Upper lobe of right lung (tissue), 1 donor: ENCODE measurements at regions not wholly inside any gene's neighbourhood (a gene's known extent, or its start where the extent isn't known, plus 50 kb on each side); places are given as distances from the start of the nearest gene placed in this dataset.

Experiments used
- ATAC-seq: fragments of 200-7000 bp; cut with Tn5 transposase; one replicate; pipeline ENCODE4 v1.9.1; 2020; ENCODE audit warnings: mild to moderate bottlenecking, moderate library complexity
- DNase-seq: peaks from one replicate; pipeline ENCODE4 v3.0.0-alpha.2; 2020
- H3K27ac ChIP-seq: fragments of 200-600 bp; one replicate; pipeline ENCODE4 v1.8.0; 2022
- H3K27me3 ChIP-seq: fragments of 200-600 bp; one replicate; pipeline ENCODE4 v1.8.0; 2022; ENCODE audit warnings: mild to moderate bottlenecking
- H3K36me3 ChIP-seq: fragments of 200-600 bp; one replicate; pipeline ENCODE4 v1.8.0; 2022
- H3K4me1 ChIP-seq: fragments of 200-600 bp; one replicate; pipeline ENCODE4 v1.8.0; 2022
- H3K4me3 ChIP-seq: fragments of 200-600 bp; one replicate; pipeline ENCODE4 v1.8.0; 2022; ENCODE audit warnings: mild to moderate bottlenecking
- H3K9me3 ChIP-seq: fragments of 200-600 bp; one replicate; pipeline ENCODE4 v1.8.0; 2022
- intact Hi-C: fragments of 100-400 bp; cut with DNase I; formaldehyde crosslinking; loops from one replicate; pipeline ENCODE4 v1.11.0; 2022
- TF ChIP-seq, protein P1 (sequence below): fragments of 200-600 bp; IDR thresholded peaks from one replicate; pipeline ENCODE4 v1.8.0; 2022; ENCODE audit warnings: antibody characterized with exemption
- donor health status: DM: no; HTN: yes; CAD: no; lungs with severe emphysema.

DNA sequence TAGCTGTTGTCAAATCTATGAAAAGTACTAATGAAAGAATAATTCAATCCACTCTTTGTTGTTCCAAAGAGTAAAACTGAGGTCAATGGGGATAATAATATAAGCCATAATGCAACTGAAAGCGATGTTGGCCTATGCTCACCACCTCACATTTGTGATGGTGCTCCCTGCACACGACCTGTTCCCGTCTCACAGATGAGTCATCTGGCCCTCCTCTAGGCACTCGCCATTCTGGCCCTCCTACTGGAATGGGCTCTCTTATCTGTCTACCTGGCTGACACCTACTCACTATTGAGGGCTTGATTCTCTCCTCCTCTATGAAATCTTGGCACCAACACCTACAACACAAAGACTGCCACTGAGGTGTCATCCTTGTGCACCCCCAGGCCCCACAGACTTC, 585.9 kb upstream of the ID2 start:
- Histone ChIP-seq H3K27ac (no peak overlapping the region), H3K4me1 (no peaks in the 10 kb centered on the region), H3K36me3 (no peaks in the 10 kb centered on the region), H3K9me3 (no peaks in the 10 kb centered on the region), H3K4me3 (no peak overlapping the region), H3K27me3 (no peaks in the 10 kb centered on the region)
- DNase-seq (no peak), ATAC-seq (no peak)
- intact Hi-C loops, result no loop called here
- TF ChIP-seq, protein P1, sequence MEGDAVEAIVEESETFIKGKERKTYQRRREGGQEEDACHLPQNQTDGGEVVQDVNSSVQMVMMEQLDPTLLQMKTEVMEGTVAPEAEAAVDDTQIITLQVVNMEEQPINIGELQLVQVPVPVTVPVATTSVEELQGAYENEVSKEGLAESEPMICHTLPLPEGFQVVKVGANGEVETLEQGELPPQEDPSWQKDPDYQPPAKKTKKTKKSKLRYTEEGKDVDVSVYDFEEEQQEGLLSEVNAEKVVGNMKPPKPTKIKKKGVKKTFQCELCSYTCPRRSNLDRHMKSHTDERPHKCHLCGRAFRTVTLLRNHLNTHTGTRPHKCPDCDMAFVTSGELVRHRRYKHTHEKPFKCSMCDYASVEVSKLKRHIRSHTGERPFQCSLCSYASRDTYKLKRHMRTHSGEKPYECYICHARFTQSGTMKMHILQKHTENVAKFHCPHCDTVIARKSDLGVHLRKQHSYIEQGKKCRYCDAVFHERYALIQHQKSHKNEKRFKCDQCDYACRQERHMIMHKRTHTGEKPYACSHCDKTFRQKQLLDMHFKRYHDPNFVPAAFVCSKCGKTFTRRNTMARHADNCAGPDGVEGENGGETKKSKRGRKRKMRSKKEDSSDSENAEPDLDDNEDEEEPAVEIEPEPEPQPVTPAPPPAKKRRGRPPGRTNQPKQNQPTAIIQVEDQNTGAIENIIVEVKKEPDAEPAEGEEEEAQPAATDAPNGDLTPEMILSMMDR, result no peak

GRCh38 chr2:8096484-8096883, 585.4 kb upstream of the ID2 start:
- no peaks in the 10 kb centered on the region for H3K9me3 ChIP-seq
- intact Hi-C loops, result no loop called here
- no peak overlapping the region for H3K27ac ChIP-seq
- H3K4me3 ChIP-seq, result no peak overlapping the region
- ATAC-seq, result no peak
- H3K36me3 ChIP-seq, result no peaks in the 10 kb centered on the region
- TF ChIP-seq, protein P1, result no peak
- H3K4me1 ChIP-seq, result no peaks in the 10 kb centered on the region
- no peak for DNase-seq
- no peaks in the 10 kb centered on the region for H3K27me3 ChIP-seq

DNA sequence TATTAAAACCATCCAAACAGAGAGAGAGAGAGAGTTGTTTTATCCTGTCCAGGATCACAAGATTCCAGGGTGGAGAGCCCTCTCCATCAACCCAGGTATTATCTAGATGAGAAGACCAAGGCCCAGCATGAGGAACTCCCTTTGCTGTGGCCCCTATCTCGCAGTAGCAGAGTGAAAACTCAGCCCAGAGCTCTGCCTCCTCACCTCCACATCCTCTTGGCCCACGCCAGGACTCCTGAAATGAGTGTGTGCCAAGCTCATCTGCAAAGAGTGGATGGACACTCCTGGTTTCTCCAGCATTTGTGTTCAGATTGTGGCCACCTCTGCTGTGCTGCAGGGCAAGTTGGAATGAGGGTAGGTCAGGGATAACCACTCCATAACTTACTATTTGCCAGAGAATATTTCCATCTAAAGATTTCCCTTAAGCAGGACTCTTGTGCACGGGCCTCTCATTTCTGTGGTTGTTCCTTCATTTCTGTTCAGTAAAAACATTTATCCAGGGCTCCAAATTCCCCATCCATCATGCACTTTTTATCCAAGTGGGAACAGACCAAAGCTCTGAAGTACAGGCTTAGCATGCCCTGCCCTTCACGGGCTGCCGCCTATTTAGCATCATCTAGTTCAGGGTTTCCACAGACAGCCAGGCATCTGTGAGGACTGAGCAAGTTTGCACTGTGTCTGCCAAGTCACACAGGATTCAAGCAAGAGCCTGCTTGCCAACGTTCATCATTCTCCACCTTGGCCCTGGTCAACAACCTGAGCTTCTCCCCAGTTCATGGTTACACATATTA, 583.2 kb upstream of the ID2 start:
- no peaks in the 10 kb centered on the region for H3K9me3 ChIP-seq
- intact Hi-C loops, result no loop called here
- no peaks in the 10 kb centered on the region for H3K27me3 ChIP-seq
- no peaks in the 10 kb centered on the region for H3K36me3 ChIP-seq
- DNase-seq, result no peak
- no peak overlapping the region for H3K4me3 ChIP-seq
- H3K4me1 ChIP-seq, result no peaks in the 10 kb centered on the region
- no peak overlapping the region for H3K27ac ChIP-seq
- no peak for ATAC-seq
- TF ChIP-seq, protein P1, result no peak

DNA sequence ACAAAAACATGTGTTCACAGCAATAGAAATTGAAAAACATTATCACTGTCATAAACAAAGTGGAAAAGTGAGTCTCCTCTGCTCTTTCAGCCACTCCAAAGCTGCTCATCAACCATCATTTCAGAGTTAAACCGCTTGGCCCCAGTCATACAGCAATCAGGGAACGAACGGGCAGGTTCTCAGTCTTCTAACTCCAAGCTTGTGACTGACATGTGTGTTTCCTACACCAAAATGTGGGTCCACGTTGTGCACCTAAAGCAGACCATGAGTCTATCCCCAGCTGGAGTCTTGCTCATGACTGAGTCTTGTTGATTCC, 582.6 kb upstream of the ID2 start:
- no peak for ATAC-seq
- no peak overlapping the region for H3K27ac ChIP-seq
- intact Hi-C loops, result no loop called here

DNA sequence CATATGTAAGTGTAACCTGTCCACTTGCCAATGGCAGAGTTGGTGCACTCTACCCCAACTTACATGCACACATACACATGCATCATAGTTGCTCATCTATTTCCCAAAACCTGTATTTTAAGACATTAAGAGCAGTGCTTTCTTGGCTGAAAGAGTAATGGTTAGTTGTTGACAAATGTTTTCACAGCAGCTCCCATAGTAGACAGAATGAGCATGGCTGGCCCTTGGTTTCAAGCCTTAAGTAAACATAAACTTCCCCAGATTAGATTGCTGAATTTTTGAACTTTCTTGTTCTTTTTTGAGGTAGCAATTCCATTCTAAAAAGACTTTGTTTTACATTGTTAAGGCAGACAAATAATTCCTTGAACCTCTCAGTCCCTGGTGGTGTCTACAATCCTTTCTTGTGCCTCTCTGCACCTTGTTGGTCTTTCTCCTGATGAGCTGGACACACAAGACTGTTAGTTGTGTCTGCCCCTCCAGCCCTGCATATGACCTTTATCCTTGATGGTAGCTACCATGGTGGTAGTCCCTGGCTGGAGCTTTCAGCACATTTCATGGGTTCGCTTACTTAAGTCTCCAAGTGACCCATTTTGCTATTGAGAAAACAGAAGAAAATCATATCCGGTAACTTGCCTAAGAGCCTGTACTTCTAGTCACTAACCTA, 580.1 kb upstream of the ID2 start:
- H3K4me3 ChIP-seq, result no peak overlapping the region
- H3K27me3 ChIP-seq, result no peaks in the 10 kb centered on the region
- no peaks in the 10 kb centered on the region for H3K4me1 ChIP-seq
- no peaks in the 10 kb centered on the region for H3K36me3 ChIP-seq
- intact Hi-C loops, result no loop called here
- TF ChIP-seq, protein P1, result no peak
- no peaks in the 10 kb centered on the region for H3K9me3 ChIP-seq
- no peak overlapping the region for H3K27ac ChIP-seq
- DNase-seq, result no peak
- no peak for ATAC-seq

More for the DNA sequence above, 582.6 kb upstream of the ID2 start:
- H3K4me1 ChIP-seq, result no peaks in the 10 kb centered on the region
- no peaks in the 10 kb centered on the region for H3K9me3 ChIP-seq
- no peaks in the 10 kb centered on the region for H3K27me3 ChIP-seq
- H3K4me3 ChIP-seq, result no peak overlapping the region
- TF ChIP-seq, protein P1, result no peak
- H3K36me3 ChIP-seq, result no peaks in the 10 kb centered on the region
- no peak for DNase-seq
